ENCODE measurements at regions not wholly inside any gene's neighbourhood (a gene's known extent, or its start where the extent isn't known, plus 50 kb on each side); places are given as distances from the start of the nearest gene placed in this dataset.
"Not testable (repeated sequence)": the region's sequence is repeated elsewhere in the genome, so short reads cannot be mapped to it uniquely, and the experiment has no call there.

DNA sequence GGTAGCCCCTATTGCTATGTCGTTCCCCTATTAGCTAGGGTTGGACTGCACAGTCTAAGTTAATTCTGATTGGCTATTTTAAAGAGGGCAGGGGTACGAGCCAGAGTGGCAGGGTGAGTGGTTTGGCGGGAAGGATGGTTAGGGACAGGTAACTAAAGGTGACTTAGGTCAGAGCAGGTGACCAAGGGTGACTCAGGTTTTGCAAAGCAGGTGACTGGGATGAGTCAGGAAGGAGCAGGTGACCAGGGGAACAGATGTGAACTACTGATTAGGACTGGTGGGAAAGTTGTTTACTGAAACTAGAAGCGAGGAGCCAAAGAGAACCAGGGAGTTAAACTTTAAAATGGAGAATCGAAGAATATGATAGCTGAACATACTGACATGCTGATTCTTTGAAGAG lies 295.2 kb downstream of the GJA1 start:
- no peak for DNase-seq
- peak overlapping the region; percentile 4 for H3K27ac Mint-ChIP-seq
- TF ChIP-seq CTCF (IDR thresholded peaks at IDR 0.05), result no peak
- H3K4me3 Mint-ChIP-seq, result no peak overlapping the region
- H3K9me3 Mint-ChIP-seq, result peaks cover 23% of the 10 kb centered on the region
- peaks cover 13% of the 10 kb centered on the region for H3K36me3 Mint-ChIP-seq (ENCODE audit: low read depth)
- no peaks in the 10 kb centered on the region for H3K27me3 Mint-ChIP-seq (ENCODE audit: low read depth, poor library complexity)
- peaks cover 23% of the 10 kb centered on the region for H3K4me1 Mint-ChIP-seq

GRCh38 chr6:121731381-121731780 lies 295.9 kb downstream of the GJA1 start:
- Mint-ChIP-seq H3K27ac (no peak overlapping the region), H3K36me3 (ENCODE audit: low read depth) (peaks cover 13% of the 10 kb centered on the region), H3K4me1 (peaks cover 23% of the 10 kb centered on the region), H3K4me3 (no peak overlapping the region), H3K27me3 (ENCODE audit: low read depth, poor library complexity) (no peaks in the 10 kb centered on the region), H3K9me3 (peaks cover 25% of the 10 kb centered on the region)
- DNase-seq, result no peak
- TF ChIP-seq CTCF (IDR thresholded peaks at IDR 0.05), result no peak

GRCh38 chr6:121732641-121733040 lies 297.2 kb downstream of the GJA1 start:
- no peak overlapping the region for H3K4me3 Mint-ChIP-seq
- TF ChIP-seq CTCF (IDR thresholded peaks at IDR 0.05), result no peak
- H3K4me1 Mint-ChIP-seq, result peaks cover 23% of the 10 kb centered on the region
- H3K9me3 Mint-ChIP-seq, result peaks cover 29% of the 10 kb centered on the region
- no peaks in the 10 kb centered on the region for H3K27me3 Mint-ChIP-seq (ENCODE audit: low read depth, poor library complexity)
- H3K27ac Mint-ChIP-seq, result no peak overlapping the region
- H3K36me3 Mint-ChIP-seq (ENCODE audit: low read depth), result peaks cover 13% of the 10 kb centered on the region
- DNase-seq, result no peak

DNA sequence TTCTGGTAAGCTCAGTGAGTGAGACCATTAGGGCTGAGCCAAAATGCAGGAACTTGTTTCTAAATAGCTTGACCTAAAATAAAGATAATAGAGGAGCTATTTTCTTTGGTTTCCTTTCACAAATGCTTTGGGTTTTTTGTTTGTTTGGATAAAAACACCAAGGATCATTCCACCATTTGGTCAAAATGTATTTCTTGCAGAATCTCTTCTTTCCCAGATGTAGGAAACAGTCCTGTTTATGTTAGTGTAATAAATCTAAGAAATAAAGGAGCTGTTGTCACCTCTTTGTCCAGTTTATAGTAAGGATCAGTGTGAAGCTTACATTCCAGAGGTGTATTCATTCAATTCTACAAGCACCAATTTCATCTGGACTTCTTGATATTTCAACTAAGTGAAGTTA lies 297.8 kb downstream of the GJA1 start:
- no peak for TF ChIP-seq CTCF (IDR thresholded peaks at IDR 0.05)
- peaks cover 30% of the 10 kb centered on the region for H3K9me3 Mint-ChIP-seq
- H3K4me3 Mint-ChIP-seq, result no peak overlapping the region
- H3K36me3 Mint-ChIP-seq (ENCODE audit: low read depth), result peaks cover 13% of the 10 kb centered on the region
- DNase-seq, result no peak
- peaks cover 23% of the 10 kb centered on the region for H3K4me1 Mint-ChIP-seq
- H3K27me3 Mint-ChIP-seq (ENCODE audit: low read depth, poor library complexity), result no peaks in the 10 kb centered on the region
- H3K27ac Mint-ChIP-seq, result no peak overlapping the region

GRCh38 chr6:121740188-121740587 lies 304.7 kb downstream of the GJA1 start:
- not testable (repeated sequence) for H3K4me3 Mint-ChIP-seq; H3K36me3 Mint-ChIP-seq (ENCODE audit: low read depth); H3K27ac Mint-ChIP-seq; DNase-seq; H3K27me3 Mint-ChIP-seq (ENCODE audit: low read depth, poor library complexity)
- peaks cover 22% of the 10 kb centered on the region for H3K9me3 Mint-ChIP-seq
- H3K4me1 Mint-ChIP-seq, result peaks cover 12% of the 10 kb centered on the region

DNA sequence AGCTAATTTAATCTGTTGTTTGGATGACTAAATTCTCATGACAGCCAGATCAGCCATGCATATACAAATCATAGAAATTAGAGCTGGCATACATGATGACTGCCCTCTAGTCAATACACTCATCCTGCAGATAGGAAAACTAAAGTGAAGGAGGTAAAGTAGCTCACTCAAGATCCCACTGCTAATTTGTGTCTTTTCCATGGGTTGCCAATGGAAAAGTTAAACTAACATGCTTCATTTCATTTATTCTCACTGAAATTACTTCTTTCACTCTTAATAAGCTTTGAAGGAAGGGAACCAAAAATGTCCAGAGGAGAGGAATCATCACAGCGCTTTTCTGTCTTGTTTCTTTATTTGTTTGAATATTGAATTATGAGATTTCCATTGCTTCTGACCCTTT lies 308.2 kb downstream of the GJA1 start:
- TF ChIP-seq CTCF (IDR thresholded peaks at IDR 0.05), result no peak
- H3K36me3 Mint-ChIP-seq (ENCODE audit: low read depth), result no peaks in the 10 kb centered on the region
- peaks cover 10% of the 10 kb centered on the region for H3K27me3 Mint-ChIP-seq (ENCODE audit: low read depth, poor library complexity)
- no peak overlapping the region for H3K4me3 Mint-ChIP-seq
- no peak overlapping the region for H3K27ac Mint-ChIP-seq
- H3K4me1 Mint-ChIP-seq, result peaks cover 20% of the 10 kb centered on the region
- DNase-seq, result no peak
- H3K9me3 Mint-ChIP-seq, result peaks cover 14% of the 10 kb centered on the region

Measured in nephron progenitor cell (in vitro differentiated cells).